Transverse colon (tissue), 4 donors: ENCODE measurements at regions not wholly inside any gene's neighbourhood (a gene's known extent, or its start where the extent isn't known, plus 50 kb on each side); places are given as distances from the start of the nearest gene placed in this dataset.

Experiments used
- DNase-seq: peaks from one replicate; pipeline ENCODE4 v3.0.0-alpha.2; 2019
- H3K27ac ChIP-seq, 4 donors: fragments of 200-600 bp; sonication (generic); 2 replicates each; pipeline ENCODE4 v1.5.1; 2016 to 2018; ENCODE audit warnings: inconsistent platforms in 4 of 4
- H3K27me3 ChIP-seq: fragments of 200-600 bp; sonication (generic); 2 replicates; pipeline ENCODE4 v1.5.1; 2017; ENCODE audit warnings: inconsistent platforms
- H3K36me3 ChIP-seq, 4 donors: fragments of 200-600 bp; sonication (generic); 2 replicates each; pipeline ENCODE4 v1.5.1; 2017 to 2019; ENCODE audit warnings: inconsistent platforms in 4 of 4
- H3K4me1 ChIP-seq, 4 donors: fragments of 200-600 bp; sonication (generic); 2 replicates each; pipeline ENCODE4 v1.5.1; 2017 to 2020; ENCODE audit warnings: inconsistent platforms in 4 of 4
- H3K4me3 ChIP-seq, 4 donors: fragments of 200-600 bp; sonication (generic); 1 replicate in 1 of 4; 2 replicates in 3 of 4; pipeline versions ENCODE4 v1.5.1 to v1.6.1; 2017 to 2019; ENCODE audit warnings: inconsistent platforms in 4 of 4
- H3K9me3 ChIP-seq, 2 donors: fragments of 200-600 bp; sonication (generic); 2 replicates each; pipeline ENCODE4 v1.5.1; 2017 to 2019; ENCODE audit warnings: inconsistent platforms in 2 of 2
- EP300 ChIP-seq: sonication (generic); formaldehyde crosslinking; IDR thresholded peaks from one replicate; pipeline ENCODE4 v1.6.1; 2017; ENCODE audit warnings: antibody characterized with exemption, low read depth
- POLR2A ChIP-seq: fragments of 450-650 bp; IDR thresholded peaks from one replicate; pipeline ENCODE4 v1.6.1; 2016; ENCODE audit warnings: antibody characterized with exemption, mild to moderate bottlenecking, moderate library complexity
- POLR2AphosphoS5 ChIP-seq, 3 donors: sonication (generic); formaldehyde crosslinking; IDR thresholded peaks; one replicate each; pipeline ENCODE4 v1.6.1; 2016; ENCODE audit warnings: antibody characterized with exemption in 3 of 3
- WGBS, 2 donors: methylation state at CpG; one replicate each; pipeline ENCODE4 v1.1.5; 2018; ENCODE audit warnings: low coverage in 1 of 2; 5-methylcytosine and 5-hydroxymethylcytosine counted together
- in situ Hi-C, 4 donors: fragments of 200-750 bp; cut with MboI; loops; one replicate each; pipeline versions ENCODE4 v1.15.0 to v1.15.1; 2017; ENCODE audit warnings: low sequenced_read_pairs in 3 of 4, low pct_ligation_motif_present in 1 of 4, low pct_unique_long_range_greater_than_20kb in 1 of 4
- intact Hi-C: fragments of 100-400 bp; cut with DNase I; formaldehyde crosslinking; loops from one replicate; pipeline ENCODE4 v1.15.1; 2023; ENCODE audit warnings: low total_unique reads
- TF ChIP-seq, protein P1 (sequence below), 5 experiments: fragments of 200-600 bp in 3 of 5; fragments of 450-650 bp in 2 of 5; sonication (generic) in 3 of 5; IDR thresholded peaks; 1 replicate in 2 of 5; 2 replicates in 3 of 5; pipeline ENCODE4 v1.5.1; 2016 to 2017; ENCODE audit warnings: antibody characterized with exemption in 5 of 5, inconsistent platforms in 3 of 5, mild to moderate bottlenecking in 2 of 5, moderate library complexity in 1 of 5

DNA sequence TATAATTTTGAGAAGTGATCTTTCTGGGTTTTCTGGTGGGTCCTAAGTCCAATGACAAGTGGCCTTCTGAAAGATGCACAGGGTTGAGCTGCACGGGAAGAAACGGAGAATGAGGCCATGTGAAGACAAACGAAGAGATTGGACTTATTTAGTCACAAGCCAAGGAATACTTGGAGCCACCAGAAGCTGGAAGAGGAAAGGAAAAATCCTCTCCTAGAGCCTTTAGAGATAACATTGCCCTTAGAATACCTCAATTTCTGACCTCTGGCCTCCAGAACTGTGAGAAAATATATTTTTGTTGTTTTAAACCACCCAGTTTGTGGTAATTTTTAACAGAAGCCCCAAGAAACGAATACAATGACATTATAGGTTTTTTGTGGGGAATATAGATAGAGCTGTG lies 360.5 kb upstream of the TARS1 start:
- TF ChIP-seq POLR2A (no peak), EP300 (no peak), POLR2AphosphoS5 (IDR thresholded peaks at IDR 0.05) (no peak)
- TF ChIP-seq, protein P1, sequence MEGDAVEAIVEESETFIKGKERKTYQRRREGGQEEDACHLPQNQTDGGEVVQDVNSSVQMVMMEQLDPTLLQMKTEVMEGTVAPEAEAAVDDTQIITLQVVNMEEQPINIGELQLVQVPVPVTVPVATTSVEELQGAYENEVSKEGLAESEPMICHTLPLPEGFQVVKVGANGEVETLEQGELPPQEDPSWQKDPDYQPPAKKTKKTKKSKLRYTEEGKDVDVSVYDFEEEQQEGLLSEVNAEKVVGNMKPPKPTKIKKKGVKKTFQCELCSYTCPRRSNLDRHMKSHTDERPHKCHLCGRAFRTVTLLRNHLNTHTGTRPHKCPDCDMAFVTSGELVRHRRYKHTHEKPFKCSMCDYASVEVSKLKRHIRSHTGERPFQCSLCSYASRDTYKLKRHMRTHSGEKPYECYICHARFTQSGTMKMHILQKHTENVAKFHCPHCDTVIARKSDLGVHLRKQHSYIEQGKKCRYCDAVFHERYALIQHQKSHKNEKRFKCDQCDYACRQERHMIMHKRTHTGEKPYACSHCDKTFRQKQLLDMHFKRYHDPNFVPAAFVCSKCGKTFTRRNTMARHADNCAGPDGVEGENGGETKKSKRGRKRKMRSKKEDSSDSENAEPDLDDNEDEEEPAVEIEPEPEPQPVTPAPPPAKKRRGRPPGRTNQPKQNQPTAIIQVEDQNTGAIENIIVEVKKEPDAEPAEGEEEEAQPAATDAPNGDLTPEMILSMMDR (IDR thresholded peaks at IDR 0.05) = no peak
- H3K4me1 ChIP-seq = no peaks in the 10 kb centered on the region
- WGBS, 2 donors = 67% methylated on average over 4 of the region's 4 CpGs
- no peak overlapping the region for H3K4me3 ChIP-seq
- DNase-seq = no peak
- no peaks in the 10 kb centered on the region for H3K27me3 ChIP-seq
- no peaks in the 10 kb centered on the region for H3K9me3 ChIP-seq
- in situ Hi-C loops (no loop called here), intact Hi-C loops (no loop called here)
- H3K27ac ChIP-seq = no peak overlapping the region
- no peaks in the 10 kb centered on the region for H3K36me3 ChIP-seq

DNA sequence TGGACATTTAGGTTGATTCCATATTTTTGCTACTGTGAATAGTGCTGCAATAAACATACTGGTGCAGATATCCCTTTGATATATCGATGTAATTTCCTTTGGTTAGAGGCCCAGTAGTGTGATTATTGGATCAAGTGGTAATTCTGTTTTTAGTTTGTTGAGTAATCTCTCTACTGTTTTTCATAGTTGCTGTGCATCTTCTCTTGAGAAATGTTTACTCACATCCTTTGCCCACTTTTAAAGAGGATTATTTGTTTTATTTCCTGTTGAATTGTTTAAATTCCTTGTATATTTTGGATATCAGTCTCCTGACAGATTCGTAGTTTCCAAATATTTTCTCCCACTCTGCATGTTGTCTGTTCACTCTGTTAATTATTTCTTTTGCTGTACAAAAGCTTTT lies 352.6 kb upstream of the TARS1 start:
- H3K4me3 ChIP-seq = no peak overlapping the region
- H3K9me3 ChIP-seq = no peaks in the 10 kb centered on the region
- in situ Hi-C loops (no loop called here), intact Hi-C loops (no loop called here)
- no peaks in the 10 kb centered on the region for H3K4me1 ChIP-seq
- no peak overlapping the region for H3K27ac ChIP-seq
- TF ChIP-seq EP300 (no peak), POLR2AphosphoS5 (IDR thresholded peaks at IDR 0.05) (no peak), POLR2A (no peak)
- TF ChIP-seq, protein P1 (IDR thresholded peaks at IDR 0.05) = no peak
- H3K27me3 ChIP-seq = no peaks in the 10 kb centered on the region
- H3K36me3 ChIP-seq = no peaks in the 10 kb centered on the region
- 63 to 67% methylated on average over 2 of the region's 2 CpGs for WGBS, 2 donors
- no peak for DNase-seq

DNA sequence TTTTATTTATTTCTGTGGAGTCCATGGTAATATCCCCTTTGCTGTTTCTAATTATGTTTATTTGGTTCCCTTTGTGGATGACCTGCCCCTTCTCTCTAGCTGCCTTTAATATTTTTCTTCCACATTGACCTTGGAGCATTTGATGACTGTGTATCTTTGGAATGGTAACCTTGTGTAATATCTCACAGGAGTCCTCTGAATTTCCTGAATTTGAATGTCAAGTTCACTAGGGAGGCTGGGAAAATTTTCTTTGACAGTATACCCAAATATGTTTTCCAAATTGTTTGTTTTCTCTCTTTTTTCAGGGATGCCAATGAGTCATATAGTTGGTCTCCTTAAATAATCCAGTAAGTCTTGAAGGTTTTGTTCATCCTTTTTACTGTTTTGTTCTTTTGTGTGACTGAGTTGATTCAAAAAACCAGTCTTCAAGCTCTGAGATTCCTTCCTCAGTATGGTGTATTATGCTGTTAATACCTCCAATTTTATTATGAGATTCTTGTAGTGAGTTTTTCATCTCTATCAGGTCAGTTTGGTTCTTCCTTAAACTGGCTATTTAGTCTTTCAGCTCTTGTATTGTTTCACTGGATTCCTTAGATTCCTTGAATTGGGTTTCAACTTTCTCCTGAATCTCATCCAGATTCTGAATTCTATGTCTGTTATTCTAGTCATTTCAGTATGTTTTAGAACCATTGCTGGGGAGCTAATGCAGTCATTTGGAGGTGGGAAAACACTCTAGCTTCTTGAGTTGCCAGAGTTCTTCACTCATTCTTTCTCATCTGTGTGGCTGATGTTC lies 349.0 kb upstream of the TARS1 start:
- no peaks in the 10 kb centered on the region for H3K36me3 ChIP-seq
- intact Hi-C loops = no loop called here
- in situ Hi-C loops = no loop called here

DNA sequence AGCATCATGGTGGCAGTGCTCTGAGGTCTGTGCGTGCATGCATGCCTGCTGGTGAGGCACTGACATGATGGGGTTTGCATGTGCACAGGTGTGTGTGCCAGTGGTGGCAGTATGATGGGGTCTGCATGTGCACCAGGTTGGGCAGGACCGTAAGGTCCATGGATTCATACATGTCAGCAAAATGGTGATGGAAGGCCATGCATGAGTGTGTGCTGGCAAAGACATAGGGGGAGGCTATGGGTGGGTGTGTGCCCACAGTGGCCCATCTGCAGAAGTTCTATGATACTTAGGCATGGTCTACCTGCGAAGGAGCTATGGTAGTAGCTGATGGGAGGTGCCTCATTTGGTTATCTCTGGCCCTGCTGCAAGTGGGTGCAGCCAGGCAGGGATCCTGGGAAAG lies 348.0 kb upstream of the TARS1 start:
- DNase-seq = no peak
- intact Hi-C loops (no loop called here), in situ Hi-C loops (no loop called here)
- WGBS, 2 donors = 89% methylated on average over 3 of the region's 3 CpGs; no CpG with 5 or more reads in 1 of the 2 donors
- Histone ChIP-seq H3K36me3 (no peaks in the 10 kb centered on the region), H3K4me3 (no peak overlapping the region), H3K4me1 (no peaks in the 10 kb centered on the region), H3K9me3 (no peaks in the 10 kb centered on the region), H3K27ac (no peak overlapping the region), H3K27me3 (no peaks in the 10 kb centered on the region)
- TF ChIP-seq POLR2AphosphoS5 (IDR thresholded peaks at IDR 0.05) = no peak
- TF ChIP-seq POLR2A = no peak

More for the DNA sequence above, 349.0 kb upstream of the TARS1 start:
- no peaks in the 10 kb centered on the region for H3K27me3 ChIP-seq
- no peaks in the 10 kb centered on the region for H3K4me1 ChIP-seq
- H3K27ac ChIP-seq = no peak overlapping the region
- TF ChIP-seq POLR2A = no peak
- no peak for TF ChIP-seq POLR2AphosphoS5 (IDR thresholded peaks at IDR 0.05)
- no peak for TF ChIP-seq EP300
- TF ChIP-seq, protein P1 (IDR thresholded peaks at IDR 0.05) = no peak
- H3K9me3 ChIP-seq = no peaks in the 10 kb centered on the region
- no peak for DNase-seq
- H3K4me3 ChIP-seq = no peak overlapping the region

DNA sequence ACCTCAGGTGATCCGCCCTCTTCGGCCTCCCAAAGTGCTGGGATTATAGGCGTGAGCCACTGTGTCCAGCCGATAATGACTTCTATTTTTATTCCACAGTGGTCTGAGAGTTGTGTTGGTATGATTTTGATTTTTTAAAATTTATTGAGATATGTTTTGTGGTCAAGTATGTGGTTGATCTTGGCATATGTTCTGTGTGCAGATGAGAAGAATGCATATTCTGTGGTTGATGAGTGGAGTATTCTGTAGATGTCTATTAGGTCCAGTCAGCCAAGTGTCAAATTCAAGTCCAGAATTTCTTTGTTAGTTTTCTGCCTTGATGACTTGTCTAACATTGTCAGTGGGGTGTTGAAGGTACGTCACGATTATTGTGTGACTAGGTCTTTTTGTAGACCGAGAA lies 338.2 kb upstream of the TARS1 start:
- Histone ChIP-seq H3K27ac (no peak overlapping the region), H3K9me3 (peaks cover 0 to 4% of the 10 kb centered on the region in 2 donors), H3K27me3 (no peaks in the 10 kb centered on the region), H3K4me3 (no peak overlapping the region), H3K36me3 (no peaks in the 10 kb centered on the region), H3K4me1 (no peaks in the 10 kb centered on the region)
- 90 to 99% methylated on average over 7 of the region's 7 CpGs for WGBS, 2 donors
- TF ChIP-seq, protein P1 (IDR thresholded peaks at IDR 0.05) = no peak
- TF ChIP-seq POLR2A (no peak), POLR2AphosphoS5 (IDR thresholded peaks at IDR 0.05) (no peak), EP300 (no peak)
- intact Hi-C loops = no loop called here
- no peak for DNase-seq
- in situ Hi-C loops = no loop called here
